ENCODE measurements at regions not wholly inside any gene's neighbourhood (a gene's known extent, or its start where the extent isn't known, plus 50 kb on each side); places are given as distances from the start of the nearest gene placed in this dataset.

GRCh38 chr5:173466227-173466626 lies 138.0 kb upstream of the STC2 start:
- TF ChIP-seq CTCF (IDR thresholded peaks at IDR 0.05; ENCODE audit: borderline replicate concordance, extremely low read depth, low read length, poor library complexity, severe bottlenecking) = no peak
- TF ChIP-seq EZH2 (IDR thresholded peaks at IDR 0.05; ENCODE audit: borderline replicate concordance, low read depth, low read length, severe bottlenecking) = no peak
